H1 (cell line): ENCODE measurements at regions not wholly inside any gene's neighbourhood (a gene's known extent, or its start where the extent isn't known, plus 50 kb on each side); places are given as distances from the start of the nearest gene placed in this dataset.

Experiments
- CTCF ChIA-PET: fragments of 300-600 bp; sonication (Branson Sonifier 250); formaldehyde crosslinking; loops from one replicate; lab custom pipeline; 2021; ENCODE audit not compliant: partially characterized antibody; lab: Charles Lee
- POLR2A ChIA-PET: fragments of 300-600 bp; sonication (Branson Sonifier 250); formaldehyde crosslinking; loops from one replicate; lab custom pipeline; 2021; ENCODE audit warnings: inconsistent platforms; ENCODE audit not compliant: partially characterized antibody; lab: Charles Lee
- DNase-seq, 2 experiments: peaks; one replicate each; pipeline versions ENCODE4 v3.0.0 to v3.0.0-alpha.2; 2010 to 2022; ENCODE audit warnings: low spot score in 2 of 2, low read depth in 1 of 2, mixed read lengths in 1 of 2
- FAIRE-seq: peaks from 2 replicates; lab custom pipeline; 2011; peaks lifted over from hg19 to GRCh38; lab: Jason Lieb, UNC
- H2AFZ ChIP-seq: 2 replicates; pipeline ENCODE4 v1.8.1; 2012; ENCODE audit warnings: low read length, inconsistent platforms
- H2AK5ac ChIP-seq: 2 replicates; pipeline ENCODE4 v1.6.1; 2013; ENCODE audit warnings: low read depth, low read length
- H2BK120ac ChIP-seq: replicated peaks from 2 replicates; pipeline ENCODE3; 2013; ENCODE audit warnings: low read depth, low read length, inconsistent platforms
- H2BK12ac ChIP-seq: 2 replicates; pipeline ENCODE4 v1.6.1; 2013; ENCODE audit warnings: low read depth, low read length
- H2BK15ac ChIP-seq: 2 replicates; pipeline ENCODE4 v1.6.1; 2013; ENCODE audit warnings: low read length
- H2BK20ac ChIP-seq: 2 replicates; pipeline ENCODE4 v1.6.1; 2013; ENCODE audit warnings: low read length
- H2BK5ac ChIP-seq: 2 replicates; pipeline ENCODE4 v1.6.1; 2013; ENCODE audit warnings: low read depth, low read length
- H3K14ac ChIP-seq: 2 replicates; pipeline ENCODE4 v1.6.1; 2013; ENCODE audit warnings: inconsistent platforms; ENCODE audit not compliant: insufficient read length
- H3K18ac ChIP-seq: 2 replicates; pipeline ENCODE4 v1.6.1; 2013; ENCODE audit warnings: low read length; ENCODE audit errors: extremely low read depth
- H3K23ac ChIP-seq: 2 replicates; pipeline ENCODE4 v1.6.1; 2013; ENCODE audit warnings: inconsistent platforms; ENCODE audit not compliant: insufficient read length
- H3K23me2 ChIP-seq: 2 replicates; pipeline ENCODE4 v1.6.1; 2013; ENCODE audit warnings: low read depth, low read length
- H3K27ac ChIP-seq: 2 replicates; pipeline ENCODE4 v1.6.1; 2011; ENCODE audit warnings: low read depth, low read length, inconsistent platforms
- H3K27me3 ChIP-seq, 4 experiments: replicated peaks in 1 of 4; 1 replicate in 1 of 4; 2 replicates in 3 of 4; pipeline versions ENCODE4 v1.6.1 to v1.8.1; 2011 to 2013; ENCODE audit warnings: low read length in 3 of 4, mild to moderate bottlenecking in 3 of 4, inconsistent platforms in 2 of 4, mixed read lengths in 2 of 4, moderate library complexity in 1 of 4; ENCODE audit not compliant: control insufficient read depth in 3 of 4, insufficient read depth in 3 of 4; ENCODE audit errors: extremely low read depth in 1 of 4
- H3K36me3 ChIP-seq, 4 experiments: 2 replicates each; pipeline versions ENCODE4 v1.6.1 to v1.8.1; 2011 to 2013; ENCODE audit warnings: mild to moderate bottlenecking in 4 of 4, low read length in 3 of 4, moderate library complexity in 2 of 4, control low read depth in 1 of 4, inconsistent platforms in 1 of 4; ENCODE audit not compliant: insufficient read depth in 4 of 4, control insufficient read depth in 2 of 4
- H3K4ac ChIP-seq: replicated peaks from 2 replicates; pipeline ENCODE3; 2013; ENCODE audit warnings: low read length, low read depth, mixed read lengths, inconsistent platforms; ENCODE audit not compliant: insufficient read length
- H3K4me1 ChIP-seq, 4 experiments: replicated peaks in 1 of 4; 1 replicate in 1 of 4; 2 replicates in 3 of 4; pipeline versions ENCODE4 v1.6.1 to v1.8.1; 2011 to 2013; ENCODE audit warnings: low read length in 3 of 4, inconsistent platforms in 2 of 4, mixed read lengths in 1 of 4; ENCODE audit not compliant: insufficient read depth in 4 of 4, control insufficient read depth in 3 of 4
- H3K4me2 ChIP-seq, 2 experiments: 2 replicates each; pipeline versions ENCODE4 v1.6.1 to v1.8.1; 2011 to 2013; ENCODE audit warnings: low read depth in 2 of 2, low read length in 2 of 2, control low read depth in 1 of 2, inconsistent platforms in 1 of 2, mild to moderate bottlenecking in 1 of 2; ENCODE audit not compliant: insufficient read depth in 1 of 2
- H3K4me3 ChIP-seq, 4 experiments: fragments of 200-600, 300-600 bp in 1 of 4; sonication (generic), shearing (Covaris generic), sonication (Bioruptor Twin) in 1 of 4; 2 replicates each; pipeline versions ENCODE4 v1.5.1 to v1.8.1; 2011 to 2016; ENCODE audit warnings: low read length in 4 of 4, low read depth in 3 of 4, control low read depth in 2 of 4, inconsistent platforms in 2 of 4, mild to moderate bottlenecking in 2 of 4, mixed read lengths in 1 of 4, moderate library complexity in 1 of 4; ENCODE audit not compliant: insufficient read depth in 2 of 4; ENCODE audit errors: extremely low read depth in 1 of 4
- H3K56ac ChIP-seq: replicated peaks from 2 replicates; pipeline ENCODE3; 2013; ENCODE audit warnings: low read depth, mild to moderate bottlenecking, mixed read lengths, low read length, inconsistent platforms; ENCODE audit not compliant: insufficient read length
- H3K79me1 ChIP-seq: 2 replicates; pipeline ENCODE4 v1.6.1; 2013; ENCODE audit warnings: low read depth, low read length, control low read depth
- H3K79me2 ChIP-seq, 2 experiments: 2 replicates each; pipeline versions ENCODE4 v1.6.1 to v1.8.1; 2012 to 2013; ENCODE audit warnings: low read length in 2 of 2, mild to moderate bottlenecking in 2 of 2, inconsistent platforms in 1 of 2; ENCODE audit not compliant: insufficient read depth in 2 of 2, control insufficient read depth in 1 of 2
- H3K9ac ChIP-seq, 4 experiments: replicated peaks in 1 of 4; 1 replicate in 1 of 4; 2 replicates in 3 of 4; pipeline versions ENCODE4 v1.6.1 to v1.8.1; 2011 to 2013; ENCODE audit warnings: low read depth in 3 of 4, low read length in 3 of 4, control low read depth in 2 of 4, mild to moderate bottlenecking in 2 of 4, moderate library complexity in 2 of 4, inconsistent platforms in 1 of 4; ENCODE audit errors: extremely low read depth in 1 of 4
- H3K9me3 ChIP-seq, 2 experiments: 2 replicates each; pipeline versions ENCODE4 v1.6.1 to v1.8.1; 2012 to 2013; ENCODE audit warnings: mild to moderate bottlenecking in 2 of 2, moderate library complexity in 2 of 2, control low read depth in 1 of 2, inconsistent platforms in 1 of 2, low read depth in 1 of 2, low read length in 1 of 2, mixed read lengths in 1 of 2; ENCODE audit not compliant: insufficient read depth in 2 of 2
- H4K20me1 ChIP-seq, 2 experiments: replicated peaks in 1 of 2; 2 replicates each; pipeline versions ENCODE3 to v1.8.1; 2011 to 2013; ENCODE audit warnings: inconsistent platforms in 2 of 2, low read length in 2 of 2, mild to moderate bottlenecking in 1 of 2; ENCODE audit not compliant: insufficient read depth in 2 of 2, control insufficient read depth in 1 of 2
- H4K5ac ChIP-seq: 2 replicates; pipeline ENCODE4 v1.6.1; 2013; ENCODE audit warnings: low read length, low read depth, mixed read lengths, inconsistent platforms; ENCODE audit not compliant: insufficient read length
- H4K8ac ChIP-seq: 2 replicates; pipeline ENCODE4 v1.8.0; 2013; ENCODE audit warnings: mild to moderate bottlenecking, moderate library complexity, low read length, inconsistent platforms; ENCODE audit not compliant: insufficient read depth; ENCODE audit errors: extremely low read depth
- H4K91ac ChIP-seq: replicated peaks from 2 replicates; pipeline ENCODE3; 2013; ENCODE audit warnings: low read length, mixed read lengths, inconsistent platforms; ENCODE audit not compliant: insufficient read length
- JUN ChIP-seq: IDR thresholded peaks from 2 replicates; pipeline ENCODE4 v1.6.1; 2011; ENCODE audit warnings: low read depth, mild to moderate bottlenecking, improper control_type of control experiment, low read length
- WGBS, 2 experiments: shearing (Covaris generic) in 1 of 2; methylation state at CpG; one replicate each; pipeline versions ENCODE4 v1.1.6 to v1.1.7; 2013 to 2015; ENCODE audit warnings: low lambda C conversion rate in 2 of 2, mixed read lengths in 2 of 2, inconsistent platforms in 1 of 2, low coverage in 1 of 2, missing lambda C conversion rate in 1 of 2; ENCODE audit not compliant: insufficient replicate concordance in 2 of 2, insufficient coverage in 1 of 2, insufficient read length in 1 of 2; ENCODE audit errors: extremely low coverage in 1 of 2, missing lambda C conversion rate in 1 of 2; 5-methylcytosine and 5-hydroxymethylcytosine counted together

- Histone ChIP-seq H3K27ac (no peak overlapping the region), H2BK5ac (no peak overlapping the region), H4K5ac (no peak overlapping the region), H2AK5ac (no peak overlapping the region; the same call in 1 of the 2 replicates), H4K91ac (no peak overlapping the region), H3K4ac (no peak overlapping the region), H2AFZ (no peak overlapping the region), H3K18ac (no peak overlapping the region), H3K23me2 (no peaks in the 10 kb centered on the region), H4K20me1 (no peaks in the 10 kb centered on the region), H3K9me3 (peaks cover 12% of the 10 kb centered on the region in 2 experiments), H3K79me2 (no peaks in the 10 kb centered on the region), H2BK15ac (no peak overlapping the region), H3K23ac (no peak overlapping the region), H3K9ac (no peak overlapping the region), H3K79me1 (no peaks in the 10 kb centered on the region), H3K4me3 (no peak overlapping the region), H3K4me1 (peaks cover 0 to 6% (median 3%) of the 10 kb centered on the region in 4 experiments; a peak in 5 of 7 replicates), H4K8ac (no peak overlapping the region), H3K14ac (no peak overlapping the region), H3K27me3 (no peaks in the 10 kb centered on the region; a peak in 1 of 7 replicates), H2BK12ac (no peak overlapping the region), H3K56ac (no peak overlapping the region), H3K4me2 (no peak overlapping the region), H2BK20ac (no peak overlapping the region), H2BK120ac (no peak overlapping the region), H3K36me3 (no peaks in the 10 kb centered on the region)
- 97% methylated on average over 5 of the region's 5 CpGs; no CpG with 5 or more reads in 1 of the 2 experiments for WGBS, 2 experiments
- DNase-seq (no peak), FAIRE-seq (no peak)
- CTCF ChIA-PET: interaction anchor here (0.6 to 1.6 kb wide), 4 partner anchors 102 to 680 kb away, joined by 3 to 4 read pairs (median 3); no protein-coding TSS in a partner anchor
- POLR2A ChIA-PET: no interaction called here
- no peak for TF ChIP-seq JUN
Observed at GRCh38 chr17:5815396-5815795, 231.1 kb upstream of the NLRP1 start.
